H1 (cell line): ENCODE measurements at regions not wholly inside any gene's neighbourhood (a gene's known extent, or its start where the extent isn't known, plus 50 kb on each side); places are given as distances from the start of the nearest gene placed in this dataset.

Source experiments
- ATF2 ChIP-seq: IDR thresholded peaks from 2 replicates; pipeline ENCODE4 v1.6.1; 2012; ENCODE audit warnings: low read length, inconsistent platforms
- POLR2AphosphoS5 ChIP-seq: IDR thresholded peaks from 2 replicates; pipeline ENCODE4 v1.6.1; 2011; ENCODE audit warnings: low read depth, low read length
- RBBP5 ChIP-seq: IDR thresholded peaks from 2 replicates; pipeline ENCODE4 v1.7.1; 2012; ENCODE audit warnings: low read depth, mild to moderate bottlenecking, inconsistent platforms, low read length, moderate library complexity, borderline replicate concordance

GRCh38 chr2:220781622-220782241 lies 790.4 kb downstream of the EPHA4 start (continued):
- TF ChIP-seq POLR2AphosphoS5 (no peak), ATF2 (no peak), RBBP5 (no peak)
